BLaER1 treated with 17β-estradiol and CSF1 and Interleukin-3, amounts not matched to agents 10 nM and 100 nM (cell line): ENCODE measurements at regions not wholly inside any gene's neighbourhood (a gene's known extent, or its start where the extent isn't known, plus 50 kb on each side); places are given as distances from the start of the nearest gene placed in this dataset.

Experiments
- H3K27ac ChIP-seq, 11 experiments: shearing (Covaris generic); formaldehyde crosslinking; 2 replicates each; pipeline ENCODE4 v1.8.1; 2022
- H3K27me3 ChIP-seq, 11 experiments: shearing (Covaris generic); formaldehyde crosslinking; 2 replicates each; pipeline ENCODE4 v1.8.1; 2022
- H3K36me3 ChIP-seq, 11 experiments: shearing (Covaris generic); formaldehyde crosslinking; 2 replicates each; pipeline ENCODE4 v1.8.1; 2022
- H3K4me1 ChIP-seq, 10 experiments: shearing (Covaris generic); formaldehyde crosslinking; 2 replicates each; pipeline ENCODE4 v1.8.1; 2022
- H3K4me2 ChIP-seq, 11 experiments: shearing (Covaris generic); formaldehyde crosslinking; 2 replicates each; pipeline ENCODE4 v1.8.1; 2022
- H3K4me3 ChIP-seq, 10 experiments: shearing (Covaris generic); formaldehyde crosslinking; 2 replicates each; pipeline ENCODE4 v1.8.1; 2022
- H3K9ac ChIP-seq, 11 experiments: shearing (Covaris generic); formaldehyde crosslinking; 2 replicates each; pipeline ENCODE4 v1.8.1; 2022
- H3K9me3 ChIP-seq, 11 experiments: shearing (Covaris generic); formaldehyde crosslinking; replicated peaks in 1 of 11; 2 replicates each; pipeline ENCODE4 v1.8.1; 2022
- H4K20me1 ChIP-seq, 11 experiments: shearing (Covaris generic); formaldehyde crosslinking; 2 replicates each; pipeline ENCODE4 v1.8.1; 2022
- Cebpa-rat ChIP-seq, 11 experiments: shearing (Covaris generic); IDR thresholded peaks; 2 replicates each; pipeline ENCODE4 v1.8.1; 2022

- H3K27me3 ChIP-seq, result no peaks in the 10 kb centered on the region
- no peak overlapping the region for H3K9ac ChIP-seq
- no peak overlapping the region for H3K4me3 ChIP-seq
- no peak overlapping the region for H3K27ac ChIP-seq
- peaks cover 0 to 8% (median 0%) of the 10 kb centered on the region in 11 experiments; a peak in 4 of 22 replicates for H3K9me3 ChIP-seq
- H3K4me2 ChIP-seq, result no peak overlapping the region
- TF ChIP-seq Cebpa-rat (IDR thresholded peaks at IDR 0.05), result no peak
- no peaks in the 10 kb centered on the region for H3K4me1 ChIP-seq
- H4K20me1 ChIP-seq, result no peaks in the 10 kb centered on the region
- H3K36me3 ChIP-seq, result no peaks in the 10 kb centered on the region
These were observed 963.7 kb upstream of the CRIM1 start for GRCh38 chr2:35391736-35392442.

- no peaks in the 10 kb centered on the region for H3K9me3 ChIP-seq
- H3K27me3 ChIP-seq, result no peaks in the 10 kb centered on the region
- no peak for TF ChIP-seq Cebpa-rat (IDR thresholded peaks at IDR 0.05)
- H3K4me1 ChIP-seq, result no peaks in the 10 kb centered on the region
- H3K4me3 ChIP-seq, result no peak overlapping the region
- H3K36me3 ChIP-seq, result no peaks in the 10 kb centered on the region
- H3K9ac ChIP-seq, result no peak overlapping the region
- no peak overlapping the region for H3K4me2 ChIP-seq
- H3K27ac ChIP-seq, result no peak overlapping the region
- no peaks in the 10 kb centered on the region for H4K20me1 ChIP-seq
These were observed 976.8 kb upstream of the CRIM1 start for GRCh38 chr2:35378791-35379190.

GRCh38 chr2:35374845-35375244 is 980.7 kb upstream of the CRIM1 start:
- Histone ChIP-seq H3K27ac (no peak overlapping the region), H3K9me3 (no peaks in the 10 kb centered on the region), H3K9ac (no peak overlapping the region), H3K4me1 (no peaks in the 10 kb centered on the region), H3K36me3 (no peaks in the 10 kb centered on the region), H3K27me3 (no peaks in the 10 kb centered on the region), H3K4me2 (no peak overlapping the region), H4K20me1 (no peaks in the 10 kb centered on the region), H3K4me3 (no peak overlapping the region)
- TF ChIP-seq Cebpa-rat (IDR thresholded peaks at IDR 0.05), result no peak

- Histone ChIP-seq H3K36me3 (no peaks in the 10 kb centered on the region), H3K9me3 (peaks cover 0 to 8% (median 0%) of the 10 kb centered on the region in 11 experiments; a peak in 1 of 22 replicates), H3K9ac (no peak overlapping the region), H3K4me1 (no peaks in the 10 kb centered on the region), H3K4me2 (no peak overlapping the region), H3K4me3 (no peak overlapping the region), H3K27ac (no peak overlapping the region), H4K20me1 (no peaks in the 10 kb centered on the region), H3K27me3 (no peaks in the 10 kb centered on the region)
- no peak for TF ChIP-seq Cebpa-rat (IDR thresholded peaks at IDR 0.05)
These were observed 989.7 kb upstream of the CRIM1 start for GRCh38 chr2:35365859-35366258.

GRCh38 chr2:35356332-35356731 is 999.2 kb upstream of the CRIM1 start:
- Histone ChIP-seq H3K4me3 (no peak overlapping the region), H4K20me1 (no peaks in the 10 kb centered on the region), H3K36me3 (no peaks in the 10 kb centered on the region), H3K9me3 (peaks cover 12 to 19% (median 16%) of the 10 kb centered on the region in 11 experiments; a peak in 19 of 22 replicates), H3K27ac (no peak overlapping the region), H3K27me3 (no peaks in the 10 kb centered on the region), H3K4me1 (no peaks in the 10 kb centered on the region), H3K4me2 (no peak overlapping the region), H3K9ac (no peak overlapping the region)
- no peak for TF ChIP-seq Cebpa-rat (IDR thresholded peaks at IDR 0.05)

- Histone ChIP-seq H3K9ac (no peak overlapping the region), H4K20me1 (no peaks in the 10 kb centered on the region), H3K27me3 (no peaks in the 10 kb centered on the region), H3K4me2 (no peak overlapping the region), H3K4me3 (no peak overlapping the region), H3K4me1 (no peaks in the 10 kb centered on the region), H3K9me3 (peaks cover 12 to 19% (median 16%) of the 10 kb centered on the region in 11 experiments; a peak in 19 of 22 replicates), H3K27ac (no peak overlapping the region), H3K36me3 (no peaks in the 10 kb centered on the region)
- TF ChIP-seq Cebpa-rat (IDR thresholded peaks at IDR 0.05), result no peak
These were observed 1000.5 kb upstream of the CRIM1 start for GRCh38 chr2:35355056-35355455.

GRCh38 chr2:35347561-35347960 is 1008.0 kb upstream of the CRIM1 start:
- no peak overlapping the region for H3K4me2 ChIP-seq
- H3K9me3 ChIP-seq, result peaks cover under 1 to 12% (median 9%) of the 10 kb centered on the region in 11 experiments; a peak in 18 of 22 replicates
- TF ChIP-seq Cebpa-rat (IDR thresholded peaks at IDR 0.05), result no peak
- no peak overlapping the region for H3K9ac ChIP-seq
- H3K27ac ChIP-seq, result no peak overlapping the region
- no peaks in the 10 kb centered on the region for H3K27me3 ChIP-seq
- no peaks in the 10 kb centered on the region for H3K36me3 ChIP-seq
- no peaks in the 10 kb centered on the region for H4K20me1 ChIP-seq
- no peaks in the 10 kb centered on the region for H3K4me1 ChIP-seq
- H3K4me3 ChIP-seq, result no peak overlapping the region

- H3K27ac ChIP-seq, result no peak overlapping the region
- H4K20me1 ChIP-seq, result no peaks in the 10 kb centered on the region
- no peaks in the 10 kb centered on the region for H3K4me1 ChIP-seq
- H3K4me3 ChIP-seq, result no peak overlapping the region
- no peak for TF ChIP-seq Cebpa-rat (IDR thresholded peaks at IDR 0.05)
- H3K9ac ChIP-seq, result no peak overlapping the region
- no peak overlapping the region for H3K4me2 ChIP-seq
- no peaks in the 10 kb centered on the region for H3K27me3 ChIP-seq
- peaks cover 7 to 22% (median 17%) of the 10 kb centered on the region in 11 experiments; a peak in 20 of 22 replicates for H3K9me3 ChIP-seq
- H3K36me3 ChIP-seq, result no peaks in the 10 kb centered on the region
These were observed 1012.4 kb upstream of the CRIM1 start for GRCh38 chr2:35343135-35343534.

GRCh38 chr2:35339211-35339610 is 1016.4 kb upstream of the CRIM1 start:
- Histone ChIP-seq H3K9me3 (peaks cover 7 to 22% (median 17%) of the 10 kb centered on the region in 11 experiments; a peak in 20 of 22 replicates), H3K36me3 (no peaks in the 10 kb centered on the region), H3K4me2 (no peak overlapping the region), H3K4me3 (no peak overlapping the region), H3K9ac (no peak overlapping the region), H3K27me3 (no peaks in the 10 kb centered on the region), H3K27ac (no peak overlapping the region), H3K4me1 (no peaks in the 10 kb centered on the region), H4K20me1 (no peaks in the 10 kb centered on the region)
- no peak for TF ChIP-seq Cebpa-rat (IDR thresholded peaks at IDR 0.05)

GRCh38 chr2:35337922-35338321 is 1017.7 kb upstream of the CRIM1 start:
- Histone ChIP-seq H3K4me3 (no peak overlapping the region), H3K4me2 (no peak overlapping the region), H3K4me1 (no peaks in the 10 kb centered on the region), H3K9me3 (peaks cover 7 to 14% (median 12%) of the 10 kb centered on the region in 11 experiments; a peak in 20 of 22 replicates), H3K36me3 (no peaks in the 10 kb centered on the region), H3K27me3 (no peaks in the 10 kb centered on the region), H3K9ac (no peak overlapping the region), H4K20me1 (no peaks in the 10 kb centered on the region), H3K27ac (no peak overlapping the region)
- no peak for TF ChIP-seq Cebpa-rat (IDR thresholded peaks at IDR 0.05)
